ENCODE measurements at regions not wholly inside any gene's neighbourhood (a gene's known extent, or its start where the extent isn't known, plus 50 kb on each side); places are given as distances from the start of the nearest gene placed in this dataset.

DNA sequence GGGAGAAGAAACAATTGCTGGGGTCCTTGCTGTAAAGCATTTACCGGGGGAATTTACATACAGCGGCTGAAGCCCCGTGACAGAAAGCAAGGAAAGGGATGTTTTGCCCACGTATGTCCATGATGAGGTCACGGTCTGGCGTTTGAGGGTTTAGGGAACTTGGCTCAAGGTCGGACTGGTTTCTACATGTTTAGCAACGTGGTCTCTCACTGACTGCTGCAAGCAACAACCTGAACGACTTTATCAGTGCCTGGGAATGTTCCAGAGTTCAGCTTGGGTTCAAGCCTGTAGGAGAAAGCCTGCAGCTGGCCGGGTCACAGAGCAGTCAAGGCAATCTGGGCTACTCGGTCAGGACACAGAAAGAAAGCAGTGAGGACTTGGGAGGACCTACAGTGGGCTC is 323.3 kb downstream of the AJAP1 start:
- TF ChIP-seq, protein P1, sequence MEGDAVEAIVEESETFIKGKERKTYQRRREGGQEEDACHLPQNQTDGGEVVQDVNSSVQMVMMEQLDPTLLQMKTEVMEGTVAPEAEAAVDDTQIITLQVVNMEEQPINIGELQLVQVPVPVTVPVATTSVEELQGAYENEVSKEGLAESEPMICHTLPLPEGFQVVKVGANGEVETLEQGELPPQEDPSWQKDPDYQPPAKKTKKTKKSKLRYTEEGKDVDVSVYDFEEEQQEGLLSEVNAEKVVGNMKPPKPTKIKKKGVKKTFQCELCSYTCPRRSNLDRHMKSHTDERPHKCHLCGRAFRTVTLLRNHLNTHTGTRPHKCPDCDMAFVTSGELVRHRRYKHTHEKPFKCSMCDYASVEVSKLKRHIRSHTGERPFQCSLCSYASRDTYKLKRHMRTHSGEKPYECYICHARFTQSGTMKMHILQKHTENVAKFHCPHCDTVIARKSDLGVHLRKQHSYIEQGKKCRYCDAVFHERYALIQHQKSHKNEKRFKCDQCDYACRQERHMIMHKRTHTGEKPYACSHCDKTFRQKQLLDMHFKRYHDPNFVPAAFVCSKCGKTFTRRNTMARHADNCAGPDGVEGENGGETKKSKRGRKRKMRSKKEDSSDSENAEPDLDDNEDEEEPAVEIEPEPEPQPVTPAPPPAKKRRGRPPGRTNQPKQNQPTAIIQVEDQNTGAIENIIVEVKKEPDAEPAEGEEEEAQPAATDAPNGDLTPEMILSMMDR (IDR thresholded peaks at IDR 0.05; ENCODE audit: low read depth, low read length, poor library complexity, severe bottlenecking): no peak
- TF ChIP-seq EZH2phosphoT487 (IDR thresholded peaks at IDR 0.05; ENCODE audit: borderline replicate concordance, low read length): no peak

All from DOHH2 (cell line).